Omental fat pad (tissue), 3 donors: ENCODE measurements at regions not wholly inside any gene's neighbourhood (a gene's known extent, or its start where the extent isn't known, plus 50 kb on each side); places are given as distances from the start of the nearest gene placed in this dataset.

Experiments used
- ATAC-seq: fragments of 150-250 bp; one replicate; pipeline ENCODE4 v1.9.1; 2016; ENCODE audit warnings: mild to moderate bottlenecking, moderate library complexity; ENCODE audit not compliant: low FRiP score
- DNase-seq: peaks from one replicate; pipeline ENCODE4 v3.0.0-alpha.2; 2019; ENCODE audit warnings: low spot score
- TF ChIP-seq, protein P1 (sequence below), 3 donors: fragments of 450-650 bp; IDR thresholded peaks; one replicate each; pipeline ENCODE4 v1.5.1; 2016 to 2017; ENCODE audit warnings: antibody characterized with exemption in 3 of 3, mild to moderate bottlenecking in 3 of 3, moderate library complexity in 2 of 3

DNA sequence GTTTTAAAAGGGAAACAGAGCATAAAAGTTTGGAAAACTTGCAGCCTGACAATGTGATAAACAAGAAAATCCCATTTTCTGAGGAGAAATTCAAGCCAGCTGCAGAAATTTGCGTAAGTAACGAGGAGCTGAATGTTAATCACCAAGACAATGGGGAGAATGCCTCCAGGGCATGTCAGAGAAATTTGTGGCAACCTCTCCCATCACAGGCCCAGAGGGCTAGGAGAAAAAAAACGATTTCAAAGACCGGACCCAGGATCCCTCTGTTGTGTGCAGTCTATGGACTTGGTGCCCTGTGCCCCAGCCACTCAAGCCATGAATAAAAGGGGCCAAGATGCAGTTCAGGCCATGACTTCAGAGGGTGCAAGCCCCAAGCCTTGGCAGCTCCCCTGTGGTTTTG is 355.4 kb upstream of the NDST3 start:
- DNase-seq (no peak), ATAC-seq (no peak)
- TF ChIP-seq, protein P1, sequence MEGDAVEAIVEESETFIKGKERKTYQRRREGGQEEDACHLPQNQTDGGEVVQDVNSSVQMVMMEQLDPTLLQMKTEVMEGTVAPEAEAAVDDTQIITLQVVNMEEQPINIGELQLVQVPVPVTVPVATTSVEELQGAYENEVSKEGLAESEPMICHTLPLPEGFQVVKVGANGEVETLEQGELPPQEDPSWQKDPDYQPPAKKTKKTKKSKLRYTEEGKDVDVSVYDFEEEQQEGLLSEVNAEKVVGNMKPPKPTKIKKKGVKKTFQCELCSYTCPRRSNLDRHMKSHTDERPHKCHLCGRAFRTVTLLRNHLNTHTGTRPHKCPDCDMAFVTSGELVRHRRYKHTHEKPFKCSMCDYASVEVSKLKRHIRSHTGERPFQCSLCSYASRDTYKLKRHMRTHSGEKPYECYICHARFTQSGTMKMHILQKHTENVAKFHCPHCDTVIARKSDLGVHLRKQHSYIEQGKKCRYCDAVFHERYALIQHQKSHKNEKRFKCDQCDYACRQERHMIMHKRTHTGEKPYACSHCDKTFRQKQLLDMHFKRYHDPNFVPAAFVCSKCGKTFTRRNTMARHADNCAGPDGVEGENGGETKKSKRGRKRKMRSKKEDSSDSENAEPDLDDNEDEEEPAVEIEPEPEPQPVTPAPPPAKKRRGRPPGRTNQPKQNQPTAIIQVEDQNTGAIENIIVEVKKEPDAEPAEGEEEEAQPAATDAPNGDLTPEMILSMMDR (IDR thresholded peaks at IDR 0.05), result no peak

DNA sequence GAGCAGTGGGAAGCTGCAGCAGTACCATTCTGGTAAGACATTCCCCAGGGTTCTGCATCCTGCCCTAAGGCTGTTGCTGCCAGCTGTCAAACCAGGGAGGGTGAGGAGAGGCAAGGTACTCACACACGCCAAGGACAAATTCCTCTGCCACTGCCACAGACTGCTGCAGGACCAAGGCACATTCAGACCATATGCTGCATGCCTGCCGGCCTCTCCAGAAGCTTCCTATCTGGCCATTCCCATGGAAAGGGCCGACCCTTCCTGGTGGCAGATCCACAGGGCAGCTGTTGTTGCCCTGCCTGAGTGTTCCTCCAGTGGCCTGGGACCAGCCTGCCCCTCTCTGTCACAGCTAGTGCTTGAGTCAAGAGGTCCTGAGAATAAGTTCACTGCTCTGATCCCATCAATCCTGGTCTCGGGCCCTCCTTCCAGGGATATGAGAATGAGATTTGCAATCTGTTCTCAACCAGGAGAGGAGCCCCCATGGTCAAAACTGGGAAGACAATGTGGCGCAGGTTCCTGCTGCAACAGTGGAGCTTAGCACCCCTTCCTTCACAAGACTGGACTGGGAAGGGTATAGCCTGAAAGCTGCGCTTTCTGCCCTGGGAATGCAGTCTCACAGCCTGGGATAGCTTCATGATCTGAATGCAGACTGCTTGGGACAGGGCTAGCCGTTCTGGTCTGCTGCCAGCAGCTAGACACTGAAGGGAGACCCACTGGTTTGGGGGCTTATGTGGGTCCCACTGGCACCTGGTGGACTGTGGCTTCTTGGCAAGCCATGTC is 342.5 kb upstream of the NDST3 start:
- DNase-seq (no peak), ATAC-seq (no peak)
- TF ChIP-seq, protein P1 (IDR thresholded peaks at IDR 0.05), result no peak

DNA sequence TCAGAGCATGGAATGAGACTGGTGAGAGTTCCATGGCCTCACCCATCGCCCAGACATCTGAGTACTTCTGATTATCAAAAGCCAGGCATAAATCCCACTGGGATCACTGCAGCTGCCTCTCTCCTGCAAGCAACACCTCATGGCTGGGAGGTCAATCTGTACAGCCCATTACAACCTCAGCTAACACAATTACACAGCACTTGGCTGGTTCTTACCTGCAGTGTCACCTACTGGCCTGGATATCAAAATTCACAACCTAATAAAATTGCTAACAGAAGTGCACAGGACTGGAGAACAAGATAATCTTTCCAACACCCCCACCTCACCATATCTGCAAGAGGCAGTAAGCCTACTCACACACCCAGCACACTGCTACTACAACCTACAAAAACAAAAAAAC is 341.7 kb upstream of the NDST3 start:
- TF ChIP-seq, protein P1 (IDR thresholded peaks at IDR 0.05), result no peak
- DNase-seq (no peak), ATAC-seq (no peak)

DNA sequence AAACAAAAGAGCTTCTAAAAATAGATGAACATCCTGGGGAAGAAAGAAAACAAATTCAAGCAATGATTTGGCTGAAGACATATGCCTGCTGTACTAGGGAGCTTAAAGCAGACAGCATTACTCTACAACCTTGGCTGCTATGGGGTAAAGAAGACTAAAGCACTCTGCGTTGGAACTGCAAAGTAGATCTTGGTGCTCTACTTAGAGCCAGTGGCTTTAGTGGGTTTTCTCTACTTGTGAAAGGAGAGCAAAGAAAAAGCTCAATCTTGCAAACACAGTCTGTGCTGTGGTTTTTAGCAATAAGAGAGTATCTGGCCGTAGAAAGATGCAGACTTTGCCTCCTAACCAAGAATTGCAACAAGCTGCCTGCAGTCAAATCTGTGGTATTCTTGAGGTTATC is 334.7 kb upstream of the NDST3 start:
- TF ChIP-seq, protein P1 (IDR thresholded peaks at IDR 0.05), result no peak
- DNase-seq, result no peak
- no peak for ATAC-seq

DNA sequence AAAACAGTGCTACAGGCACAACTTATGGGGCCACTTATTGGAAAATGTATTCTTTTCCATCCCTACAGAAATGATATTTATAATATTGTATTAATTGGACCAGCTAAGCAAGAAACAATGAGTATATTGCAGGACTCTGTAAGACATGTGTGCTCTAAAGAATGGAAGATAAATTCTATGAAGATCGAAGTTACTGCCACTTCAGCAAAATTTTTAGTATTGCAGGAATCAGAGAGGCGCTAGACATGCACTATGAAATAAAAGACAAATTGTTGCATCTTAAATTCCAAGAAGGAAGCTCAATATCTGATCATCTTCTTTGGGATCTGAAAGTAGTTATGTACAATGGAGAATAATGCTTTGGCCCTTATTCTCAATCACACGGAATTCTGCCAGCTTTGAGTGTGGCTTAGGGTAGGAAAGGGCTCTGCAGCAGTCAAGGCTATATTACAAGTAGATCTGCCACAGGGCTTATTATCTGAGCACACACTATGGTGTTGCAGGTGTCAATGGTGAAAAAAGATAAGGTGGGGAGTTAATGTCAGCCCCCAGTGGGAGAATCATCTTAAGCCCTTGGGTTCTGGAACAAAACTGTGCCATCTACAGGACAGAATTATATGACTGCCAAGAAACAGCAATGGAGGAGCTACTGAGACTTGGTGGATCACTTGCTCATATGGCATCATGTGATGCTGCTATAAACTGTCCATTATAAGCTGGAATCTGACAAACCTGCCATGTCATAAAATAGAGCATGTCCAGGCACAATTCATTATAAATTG is 334.0 kb upstream of the NDST3 start:
- ATAC-seq (no peak), DNase-seq (no peak)
- TF ChIP-seq, protein P1 (IDR thresholded peaks at IDR 0.05), result no peak

DNA sequence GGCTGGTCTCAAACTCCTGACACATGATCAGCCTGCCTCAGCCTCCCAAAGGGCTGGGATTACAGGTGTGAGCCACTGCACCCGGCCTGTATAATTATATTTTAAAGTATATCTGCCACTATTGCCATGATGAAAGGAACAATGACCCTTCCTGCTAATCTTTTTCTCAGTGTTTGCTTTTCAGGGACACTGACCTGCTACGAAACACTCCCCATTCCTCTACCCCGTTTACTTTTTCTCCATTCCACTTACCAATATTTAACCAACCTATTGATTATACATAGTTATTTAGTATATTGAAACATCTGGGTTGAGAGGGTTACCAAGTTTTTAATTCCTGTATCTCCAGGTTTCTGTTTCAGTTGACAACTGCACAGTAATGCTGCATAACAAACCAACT is 331.9 kb upstream of the NDST3 start:
- no peak for DNase-seq
- TF ChIP-seq, protein P1 (IDR thresholded peaks at IDR 0.05), result no peak
- no peak for ATAC-seq
